Mammary epithelial cell (primary cell): ENCODE measurements at regions not wholly inside any gene's neighbourhood (a gene's known extent, or its start where the extent isn't known, plus 50 kb on each side); places are given as distances from the start of the nearest gene placed in this dataset.

ENCODE experiments used
- EZH2 ChIP-seq: IDR thresholded peaks from 2 replicates; pipeline ENCODE4 v1.6.1; 2012; ENCODE audit warnings: low read length, inconsistent platforms, borderline replicate concordance
- TF ChIP-seq, protein P1 (sequence below), 2 donors: IDR thresholded peaks in 1 of 2; conservative IDR thresholded peaks in 1 of 2; 2 replicates each; pipeline ENCODE4 v1.5.1; 2011 to 2012; ENCODE audit warnings: inconsistent platforms in 2 of 2, low read length in 2 of 2, mild to moderate bottlenecking in 2 of 2, control low read depth in 1 of 2, low read depth in 1 of 2; ENCODE audit not compliant: insufficient read depth in 1 of 2; ENCODE audit errors: extremely low read depth in 1 of 2

DNA sequence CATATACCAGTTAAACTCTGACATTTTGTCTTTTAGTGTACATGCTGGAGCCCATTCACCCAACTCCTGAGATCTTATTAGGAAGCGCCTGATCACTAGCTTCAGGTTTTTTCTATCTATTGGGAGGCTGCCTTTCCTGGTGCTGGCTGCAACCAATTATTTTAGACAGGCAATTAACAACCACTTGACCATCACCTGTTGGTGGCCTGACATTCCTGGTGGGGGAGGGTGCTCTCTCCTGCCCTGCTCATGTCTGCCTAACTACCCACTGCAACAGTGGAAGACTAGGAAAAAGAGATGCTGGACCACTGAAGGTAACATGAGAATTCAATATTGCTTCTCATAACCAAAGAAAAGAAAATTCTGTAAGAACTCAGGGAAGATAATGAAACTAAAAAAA lies 190.3 kb upstream of the GRM3 start:
- TF ChIP-seq, protein P1, sequence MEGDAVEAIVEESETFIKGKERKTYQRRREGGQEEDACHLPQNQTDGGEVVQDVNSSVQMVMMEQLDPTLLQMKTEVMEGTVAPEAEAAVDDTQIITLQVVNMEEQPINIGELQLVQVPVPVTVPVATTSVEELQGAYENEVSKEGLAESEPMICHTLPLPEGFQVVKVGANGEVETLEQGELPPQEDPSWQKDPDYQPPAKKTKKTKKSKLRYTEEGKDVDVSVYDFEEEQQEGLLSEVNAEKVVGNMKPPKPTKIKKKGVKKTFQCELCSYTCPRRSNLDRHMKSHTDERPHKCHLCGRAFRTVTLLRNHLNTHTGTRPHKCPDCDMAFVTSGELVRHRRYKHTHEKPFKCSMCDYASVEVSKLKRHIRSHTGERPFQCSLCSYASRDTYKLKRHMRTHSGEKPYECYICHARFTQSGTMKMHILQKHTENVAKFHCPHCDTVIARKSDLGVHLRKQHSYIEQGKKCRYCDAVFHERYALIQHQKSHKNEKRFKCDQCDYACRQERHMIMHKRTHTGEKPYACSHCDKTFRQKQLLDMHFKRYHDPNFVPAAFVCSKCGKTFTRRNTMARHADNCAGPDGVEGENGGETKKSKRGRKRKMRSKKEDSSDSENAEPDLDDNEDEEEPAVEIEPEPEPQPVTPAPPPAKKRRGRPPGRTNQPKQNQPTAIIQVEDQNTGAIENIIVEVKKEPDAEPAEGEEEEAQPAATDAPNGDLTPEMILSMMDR (conservative IDR thresholded peaks at IDR 0.05 in 1 of 2, IDR thresholded peaks at IDR 0.05 in 1 of 2; ENCODE audit: extremely low read depth in 1 of 2, insufficient read depth in 1 of 2, low read depth in 1 of 2, low read length in 2 of 2), result no peak
- TF ChIP-seq EZH2, result no peak
